ENCODE measurements at regions not wholly inside any gene's neighbourhood (a gene's known extent, or its start where the extent isn't known, plus 50 kb on each side); places are given as distances from the start of the nearest gene placed in this dataset.
A peak's percentile ranks its signal among the peaks of the same experiment; 100 is the strongest.

- in situ Hi-C loops (cut with MboI; ENCODE audit: low pct_unique_long_range_greater_than_20kb in 2 of 9, low sequenced_read_pairs in 9 of 9, unreplicated experiment in 9 of 9), result no loop called here
- peak overlapping the region in 4 of 5 donors; percentile 24 to 37 (median 28) for H3K4me3 ChIP-seq
Observed at GRCh38 chr11:122308226-122308625, 192.2 kb upstream of the BLID start.

DNA sequence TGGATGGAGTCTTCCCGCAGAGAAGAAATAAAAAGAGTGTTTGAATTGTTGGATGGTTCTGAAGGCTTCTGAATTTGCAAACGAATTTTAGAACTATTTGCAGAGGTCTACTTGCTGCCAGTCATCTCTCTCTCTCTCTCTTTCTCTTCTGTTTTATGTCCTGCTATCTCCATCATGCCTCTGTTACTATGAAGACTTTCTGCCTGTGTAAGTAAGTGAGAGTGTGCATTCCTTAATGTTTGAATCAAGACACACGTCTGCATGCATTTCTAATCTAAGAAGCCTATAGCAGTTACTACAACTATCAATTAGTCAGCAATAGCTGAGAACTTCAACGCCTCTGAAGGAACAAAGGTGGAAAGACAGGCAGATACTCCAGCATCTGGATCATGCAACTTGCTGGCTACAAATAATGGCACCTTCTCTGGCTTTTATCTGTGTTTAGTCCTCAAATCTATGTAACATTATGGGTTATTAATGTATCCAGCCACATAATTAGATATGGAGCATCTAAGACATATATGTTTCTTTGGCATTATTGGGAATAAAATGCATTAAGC, 191.5 kb upstream of the BLID start:
- in situ Hi-C loops (cut with MboI; ENCODE audit: low pct_unique_long_range_greater_than_20kb in 2 of 9, low sequenced_read_pairs in 9 of 9, unreplicated experiment in 9 of 9), result no loop called here
- Histone ChIP-seq H3K27ac (peak overlapping the region; percentile 81 to 96), H3K4me1 (replicated peaks in 1 of 2) (peaks cover 57 to 66% of the 10 kb centered on the region in 2 donors), H3K4me3 (peak overlapping the region in 4 of 5 donors; percentile 24 to 37 (median 28))
- no peak for ATAC-seq (replicated peaks in 6 of 8)
- WGBS, 10 experiments, result 10 to 80% (median 72%) methylated on average over 1 to 4 of the region's 4 CpGs; no CpG with 5 or more reads in 1 of the 10 experiments

More at GRCh38 chr11:122308226-122308625, 192.2 kb upstream of the BLID start:
- Histone ChIP-seq H3K4me1 (replicated peaks in 1 of 2) (peaks cover 57 to 66% of the 10 kb centered on the region in 2 donors), H3K27ac (peak overlapping the region; percentile 81 to 96)
- WGBS, 10 experiments, result 68 to 94% (median 85%) methylated on average over 1 to 4 of the region's 4 CpGs
- ATAC-seq (replicated peaks in 6 of 8), result no peak

DNA sequence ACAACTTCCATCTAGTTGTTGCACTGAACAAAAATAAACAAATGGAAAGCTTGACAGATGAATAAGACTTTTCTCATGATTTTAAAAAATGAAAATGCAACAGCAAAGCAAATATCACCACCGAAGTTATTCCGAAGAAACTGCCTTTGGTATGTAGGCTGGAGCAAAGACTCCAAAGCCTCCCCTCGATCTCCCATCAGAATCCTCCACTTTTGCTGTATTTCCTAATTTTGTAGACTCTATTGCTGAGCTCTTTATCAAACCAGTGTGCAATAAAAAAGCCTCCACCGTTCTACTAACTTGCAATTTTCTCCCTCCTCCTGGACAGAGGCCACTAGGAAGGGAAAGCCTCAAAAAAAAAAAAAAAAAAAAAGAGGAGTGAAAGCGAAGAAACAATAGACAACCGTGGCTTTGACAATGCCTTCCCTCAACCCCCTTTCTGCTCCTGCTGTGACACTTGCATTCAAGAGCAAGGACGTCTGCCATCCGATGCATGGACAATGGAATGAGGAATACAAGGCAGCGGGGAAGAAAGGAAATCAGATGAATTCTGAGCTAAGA, 190.9 kb upstream of the BLID start:
- Histone ChIP-seq H3K27ac (peak overlapping the region in 1 of 2 donors; percentile 96), H3K4me3 (peak overlapping the region in 4 of 5 donors; percentile 24 to 37 (median 28)), H3K4me1 (replicated peaks in 1 of 2) (peaks cover 50 to 66% of the 10 kb centered on the region in 2 donors)
- 27 to 54% (median 41%) methylated on average over 4 to 9 of the region's 9 CpGs for WGBS, 10 experiments
- in situ Hi-C loops (cut with MboI; ENCODE audit: low pct_unique_long_range_greater_than_20kb in 2 of 9, low sequenced_read_pairs in 9 of 9, unreplicated experiment in 9 of 9), result no loop called here
- peak in 3 of 8 experiments; percentile 15 to 36 (median 34) for ATAC-seq (replicated peaks in 6 of 8)

- H3K27ac ChIP-seq, result peak overlapping the region; percentile 22 to 96
- peak overlapping the region in 2 of 5 donors; percentile 29 to 37 for H3K4me3 ChIP-seq
Observed at GRCh38 chr11:122305426-122306320, 189.7 kb upstream of the BLID start.

GRCh38 chr11:122304973-122305372, 189.0 kb upstream of the BLID start:
- H3K27ac ChIP-seq, result peak overlapping the region in 1 of 2 donors; percentile 96
- in situ Hi-C loops (cut with MboI; ENCODE audit: low pct_unique_long_range_greater_than_20kb in 2 of 9, low sequenced_read_pairs in 9 of 9, unreplicated experiment in 9 of 9), result no loop called here
- no peak overlapping the region for H3K4me3 ChIP-seq
- 17 to 89% (median 61%) methylated on average over 1 of the region's 1 CpG; no CpG with 5 or more reads in 2 of the 10 experiments for WGBS, 10 experiments
- H3K4me1 ChIP-seq (replicated peaks in 1 of 2), result peaks cover 31 to 50% of the 10 kb centered on the region in 2 donors
- ATAC-seq (replicated peaks in 6 of 8), result no peak

More at GRCh38 chr11:122305426-122306320, 189.7 kb upstream of the BLID start:
- no peak for ATAC-seq (replicated peaks in 6 of 8)
- WGBS, 10 experiments, result 47 to 100% (median 64%) methylated on average over 1 to 9 of the region's 9 CpGs
- in situ Hi-C loops (cut with MboI; ENCODE audit: low pct_unique_long_range_greater_than_20kb in 2 of 9, low sequenced_read_pairs in 9 of 9, unreplicated experiment in 9 of 9), result no loop called here
- peaks cover 38 to 57% of the 10 kb centered on the region in 2 donors for H3K4me1 ChIP-seq (replicated peaks in 1 of 2)

DNA sequence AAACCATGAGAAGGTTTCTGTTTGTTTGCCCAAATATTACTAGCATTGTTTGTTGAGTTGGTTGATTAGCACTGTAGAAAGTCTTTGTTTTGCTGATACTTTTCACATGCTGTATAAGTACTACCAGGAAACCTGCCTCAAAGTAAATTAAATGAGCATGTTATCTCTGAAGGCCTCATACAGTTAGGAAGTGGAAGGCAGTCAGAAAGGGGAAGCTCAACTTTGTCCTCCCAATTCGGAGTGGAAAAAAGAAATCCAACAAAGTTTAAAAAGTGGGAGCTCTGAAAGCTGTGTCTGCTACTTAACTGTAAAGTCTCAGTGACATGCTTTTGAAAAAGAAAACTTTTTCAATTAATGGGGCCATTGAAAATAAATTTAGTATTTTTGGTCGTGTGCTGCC, 188.3 kb upstream of the BLID start:
- 22 to 94% (median 76%) methylated on average over 2 of the region's 2 CpGs; no CpG with 5 or more reads in 4 of the 10 experiments for WGBS, 10 experiments
- in situ Hi-C loops (cut with MboI; ENCODE audit: low pct_unique_long_range_greater_than_20kb in 2 of 9, low sequenced_read_pairs in 9 of 9, unreplicated experiment in 9 of 9), result no loop called here
- Histone ChIP-seq H3K4me3 (no peak overlapping the region), H3K27ac (no peak overlapping the region), H3K4me1 (replicated peaks in 1 of 2) (peaks cover 29 to 43% of the 10 kb centered on the region in 2 donors)
- no peak for ATAC-seq (replicated peaks in 6 of 8)

- H3K4me1 ChIP-seq (replicated peaks in 1 of 2), result peaks cover 4 to 7% of the 10 kb centered on the region in 2 donors
- 0 to 100% (median 67%) methylated on average over 1 to 3 of the region's 3 CpGs for WGBS, 10 experiments
- in situ Hi-C loops (cut with MboI; ENCODE audit: low pct_unique_long_range_greater_than_20kb in 2 of 9, low sequenced_read_pairs in 9 of 9, unreplicated experiment in 9 of 9), result no loop called here
- ATAC-seq (replicated peaks in 6 of 8), result no peak
- no peak overlapping the region for H3K27ac ChIP-seq
- no peak overlapping the region for H3K4me3 ChIP-seq
Observed at GRCh38 chr11:122294041-122294440, 178.0 kb upstream of the BLID start.

DNA sequence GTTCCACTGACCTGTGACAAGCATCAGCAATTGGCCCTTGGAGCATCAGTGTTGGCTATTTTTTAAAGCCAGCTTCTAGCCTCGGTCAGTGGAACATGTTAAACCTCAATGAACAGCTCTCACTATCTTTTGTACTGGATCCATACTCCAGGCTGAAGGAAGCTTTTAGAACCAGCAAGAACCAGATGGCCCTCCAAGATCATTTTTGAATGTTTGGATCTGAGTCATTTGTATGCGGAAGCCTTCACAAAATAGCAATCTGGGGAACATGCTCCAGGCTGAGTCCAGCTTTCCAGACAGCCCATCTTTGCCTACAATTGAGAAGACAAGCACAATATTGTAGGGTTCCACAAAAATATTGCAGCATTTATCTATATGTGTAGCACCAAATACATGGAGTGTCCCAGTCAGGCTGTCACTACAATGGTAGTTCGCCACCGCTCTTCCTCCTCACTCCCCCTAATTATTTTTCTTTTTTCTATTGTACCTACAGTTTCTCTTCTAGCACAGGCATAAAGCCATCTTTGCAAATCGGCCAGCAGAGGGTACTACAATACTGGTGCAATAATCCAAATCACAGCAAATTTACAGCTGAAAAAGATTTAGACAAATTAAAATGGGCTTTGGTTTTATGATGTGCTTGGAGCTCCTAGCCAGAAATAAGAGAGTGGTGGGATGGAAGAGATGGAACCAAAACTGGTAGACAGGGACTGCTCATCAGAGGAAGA, 177.4 kb upstream of the BLID start:
- in situ Hi-C loops (cut with MboI; ENCODE audit: low pct_unique_long_range_greater_than_20kb in 2 of 9, low sequenced_read_pairs in 9 of 9, unreplicated experiment in 9 of 9), result no loop called here
- H3K27ac ChIP-seq, result no peak overlapping the region

GRCh38 chr11:122287401-122287800, 171.4 kb upstream of the BLID start:
- Histone ChIP-seq H3K4me1 (replicated peaks in 1 of 2) (peaks cover 26 to 30% of the 10 kb centered on the region in 2 donors), H3K27ac (peak overlapping the region; percentile 27 to 42), H3K4me3 (no peak overlapping the region)
- in situ Hi-C loops (cut with MboI; ENCODE audit: low pct_unique_long_range_greater_than_20kb in 2 of 9, low sequenced_read_pairs in 9 of 9, unreplicated experiment in 9 of 9), result no loop called here
- 58 to 87% (median 66%) methylated on average over 2 to 8 of the region's 11 CpGs; no CpG with 5 or more reads in 3 of the 10 experiments for WGBS, 10 experiments
- peak in 1 of 8 experiments; percentile 26 for ATAC-seq (replicated peaks in 6 of 8)

More for the DNA sequence above, 177.4 kb upstream of the BLID start:
- ATAC-seq (replicated peaks in 6 of 8), result peak in 7 of 8 experiments; percentile 35 to 62 (median 47)
- H3K4me3 ChIP-seq, result no peak overlapping the region
- 43 to 100% (median 82%) methylated on average over 1 to 5 of the region's 5 CpGs; no CpG with 5 or more reads in 1 of the 10 experiments for WGBS, 10 experiments
- peaks cover 4 to 7% of the 10 kb centered on the region in 2 donors for H3K4me1 ChIP-seq (replicated peaks in 1 of 2)

DNA sequence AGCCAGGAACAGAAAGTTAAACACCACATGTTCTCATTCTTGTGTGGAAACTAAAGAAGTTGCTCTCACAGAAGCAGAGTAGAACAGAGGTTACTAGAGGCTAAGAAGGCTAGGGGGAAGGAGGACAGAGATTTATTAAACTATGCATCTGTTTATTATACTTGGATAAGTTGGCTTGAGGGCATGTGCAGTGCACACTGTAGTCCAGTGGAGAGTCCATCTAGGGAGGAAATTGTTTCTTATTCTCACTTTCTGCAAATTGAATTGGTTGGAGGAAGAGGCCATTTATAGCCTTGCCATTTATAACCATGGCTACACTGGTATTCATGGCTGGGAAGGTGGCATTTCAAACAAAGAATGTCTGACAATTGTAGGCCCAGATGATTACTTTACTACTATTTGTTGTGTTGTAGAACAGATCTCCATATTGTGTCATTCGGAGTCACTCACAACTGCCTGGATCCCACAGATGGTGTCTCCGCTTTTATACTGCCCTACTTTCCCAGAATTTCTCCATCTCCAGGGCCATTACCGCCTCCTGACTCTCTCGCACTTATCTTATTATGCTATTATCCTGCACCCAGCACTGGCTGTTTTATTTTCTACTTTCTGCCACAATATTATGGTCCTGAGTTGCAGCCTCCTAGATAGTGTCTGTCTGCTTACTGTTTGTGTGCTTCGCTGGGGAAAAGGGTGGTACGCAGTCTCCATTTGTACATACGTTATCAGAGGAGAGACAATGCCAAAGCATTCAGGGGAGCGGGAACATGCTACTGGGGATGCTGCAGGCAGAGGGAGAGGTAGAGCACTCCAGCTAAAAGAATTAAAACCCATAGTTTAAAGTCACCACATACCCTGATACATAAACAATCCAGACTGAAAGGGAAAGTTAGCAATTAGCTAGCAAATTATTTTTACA, 169.3 kb upstream of the BLID start:
- Histone ChIP-seq H3K27ac (peak overlapping the region; percentile 61 to 89), H3K4me3 (peak overlapping the region in 2 of 5 donors; percentile 9 to 11), H3K4me1 (replicated peaks in 1 of 2) (peaks cover 42 to 47% of the 10 kb centered on the region in 2 donors)
- WGBS, 10 experiments, result 59 to 100% (median 73%) methylated on average over 2 to 8 of the region's 8 CpGs; no CpG with 5 or more reads in 1 of the 10 experiments
- ATAC-seq (replicated peaks in 6 of 8), result peak in 5 of 8 experiments; percentile 66 to 95 (median 73)
- in situ Hi-C loops (cut with MboI; ENCODE audit: low pct_unique_long_range_greater_than_20kb in 2 of 9, low sequenced_read_pairs in 9 of 9, unreplicated experiment in 9 of 9), result no loop called here

GRCh38 chr11:122280870-122281269, 164.9 kb upstream of the BLID start:
- peaks cover 33 to 67% of the 10 kb centered on the region in 2 donors for H3K4me1 ChIP-seq (replicated peaks in 1 of 2)
- H3K4me3 ChIP-seq, result no peak overlapping the region
- in situ Hi-C loops (cut with MboI; ENCODE audit: low pct_unique_long_range_greater_than_20kb in 2 of 9, low sequenced_read_pairs in 9 of 9, unreplicated experiment in 9 of 9), result no loop called here
- 38 to 88% (median 69%) methylated on average over 1 to 5 of the region's 5 CpGs; no CpG with 5 or more reads in 3 of the 10 experiments for WGBS, 10 experiments
- ATAC-seq (replicated peaks in 6 of 8), result peak in 4 of 8 experiments; percentile 17 to 74 (median 66)
- H3K27ac ChIP-seq, result peak overlapping the region; percentile 50 to 79
